NCI-H128 (cell line): ENCODE measurements at regions not wholly inside any gene's neighbourhood (a gene's known extent, or its start where the extent isn't known, plus 50 kb on each side); places are given as distances from the start of the nearest gene placed in this dataset.

ENCODE experiments used
- DNase-seq: peaks from one replicate; lab custom pipeline; 2025; ENCODE audit not compliant: unreplicated experiment; lab: John Stamatoyannopoulos, UW

DNA sequence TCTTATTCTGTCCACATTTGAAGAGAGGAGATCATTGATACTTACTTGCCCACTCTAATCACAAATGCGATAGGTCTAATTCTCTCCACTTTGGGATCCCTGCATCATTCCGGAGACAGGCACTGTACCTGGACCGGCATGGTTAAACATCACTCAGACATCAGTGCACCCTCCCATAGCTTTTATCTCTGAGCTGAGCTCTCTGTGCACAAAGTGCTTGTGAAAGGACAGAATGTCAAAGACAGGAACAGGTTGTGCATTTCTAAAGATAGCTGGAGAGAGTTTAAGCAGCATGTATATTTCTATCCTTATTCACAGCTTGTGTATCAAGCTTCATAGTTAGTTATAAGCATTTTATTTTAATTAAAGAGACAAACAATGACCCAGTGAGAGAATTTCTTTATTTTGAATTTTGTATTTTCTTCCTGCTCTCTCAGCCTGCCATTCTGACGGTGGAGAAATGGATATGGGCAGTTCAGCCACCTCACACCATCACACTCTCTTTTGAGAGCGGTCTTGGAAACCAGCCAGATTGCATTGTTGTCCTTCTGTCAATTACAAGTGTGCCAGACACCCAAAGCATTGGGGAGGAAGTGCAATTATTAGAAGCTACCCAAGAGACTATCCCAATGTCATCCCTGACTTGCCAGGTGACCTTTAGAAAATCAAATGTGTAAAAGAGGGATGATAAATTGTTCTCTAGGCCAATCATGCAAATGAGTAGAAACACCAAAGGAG is 65.2 kb upstream of the CHL1 start:
- DNase-seq: peak; percentile 42

DNA sequence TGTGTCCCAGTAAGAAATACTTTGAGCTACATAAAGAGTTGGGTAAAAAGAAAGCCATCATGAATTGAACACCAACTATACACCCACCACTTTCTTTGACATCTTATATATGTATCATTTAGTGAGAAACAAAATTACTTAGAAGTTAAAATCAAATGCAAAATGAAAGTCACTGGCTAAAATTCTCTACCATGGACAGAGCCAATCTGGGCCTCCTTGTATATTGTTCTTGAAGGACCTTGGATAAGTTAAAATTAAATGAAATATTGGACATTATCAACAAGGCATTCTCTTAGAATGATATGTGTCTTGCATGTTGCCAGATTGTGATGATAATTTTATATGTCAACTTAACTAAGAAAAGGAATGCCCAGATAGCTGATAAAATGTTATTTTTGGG is 64.2 kb upstream of the CHL1 start:
- no peak for DNase-seq

DNA sequence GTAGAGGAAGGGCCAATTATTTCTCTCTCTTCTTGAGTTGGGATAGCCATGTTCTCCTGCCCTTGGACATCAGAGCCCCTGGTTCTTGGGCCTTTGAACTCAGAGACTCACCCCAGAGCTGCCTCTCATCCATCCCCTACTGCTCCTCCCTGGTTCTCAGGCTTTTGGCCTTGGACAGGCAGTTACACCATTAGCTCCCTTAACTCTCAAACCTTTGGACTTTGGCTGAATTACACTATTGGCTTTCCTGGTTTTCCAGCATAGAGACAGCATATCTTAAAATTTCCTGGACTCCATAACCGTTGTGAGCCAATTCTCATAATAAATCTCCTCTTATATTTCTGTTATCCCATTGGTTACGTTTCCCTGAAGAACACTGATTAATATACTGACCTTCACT is 63.7 kb upstream of the CHL1 start:
- no peak for DNase-seq

DNA sequence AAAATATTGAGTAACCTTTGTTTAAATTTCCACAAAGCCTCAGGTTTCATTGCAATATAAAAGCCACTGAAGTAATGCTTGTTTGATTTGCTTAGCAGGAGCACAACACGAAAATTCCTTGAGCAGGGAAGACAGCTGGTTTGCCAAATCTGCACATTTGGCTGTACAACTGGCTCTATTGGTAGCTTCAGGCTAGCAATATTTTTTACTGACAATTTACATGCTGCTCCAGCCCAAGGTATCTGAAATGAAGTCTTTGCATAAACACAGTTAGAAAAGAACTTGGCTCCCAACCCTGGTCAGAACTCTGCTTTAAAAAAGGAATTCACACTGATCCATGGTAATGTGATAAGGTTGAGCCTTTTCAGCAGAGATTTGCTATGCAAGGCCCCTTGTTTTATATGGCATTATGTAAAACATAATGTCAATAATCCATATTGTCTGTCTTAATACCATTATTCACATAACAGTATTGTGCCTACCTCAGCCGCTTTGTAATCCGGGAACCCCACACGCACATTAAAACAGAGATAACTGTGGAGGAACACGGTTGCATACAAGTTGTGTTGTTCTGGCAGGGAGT is 55.7 kb upstream of the CHL1 start:
- no peak for DNase-seq
